HG03432 (cell line): ENCODE measurements at regions not wholly inside any gene's neighbourhood (a gene's known extent, or its start where the extent isn't known, plus 50 kb on each side); places are given as distances from the start of the nearest gene placed in this dataset.
"Not testable (repeated sequence)": the region's sequence is repeated elsewhere in the genome, so short reads cannot be mapped to it uniquely, and the experiment has no call there.

Experiments
- ATAC-seq: cut with Tn5 transposase; IDR thresholded peaks from one replicate; pipeline ENCODE4 v1.9.1; 2021; ENCODE audit warnings: mild to moderate bottlenecking, moderate library complexity; ENCODE audit not compliant: unreplicated experiment

DNA sequence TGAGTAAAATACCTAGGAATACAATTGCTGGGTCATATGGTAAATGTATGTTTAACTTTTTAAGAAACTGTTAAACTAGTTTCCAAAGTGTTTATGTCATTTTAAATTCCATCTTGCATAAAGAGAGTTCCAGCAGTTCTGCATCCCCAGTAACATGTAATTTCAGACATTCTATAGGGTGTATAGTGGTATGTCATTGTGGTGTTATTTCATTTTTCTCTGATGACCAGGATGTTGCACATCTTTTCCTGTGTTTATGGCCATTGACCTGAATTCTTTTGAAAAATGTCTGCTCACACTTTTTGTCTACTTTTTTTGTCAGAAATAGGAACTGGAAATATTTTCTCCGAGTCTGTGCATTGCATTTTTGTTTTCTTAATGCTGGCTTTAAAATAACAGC, 128.9 kb downstream of the TMEM200A start:
- no peak for ATAC-seq

DNA sequence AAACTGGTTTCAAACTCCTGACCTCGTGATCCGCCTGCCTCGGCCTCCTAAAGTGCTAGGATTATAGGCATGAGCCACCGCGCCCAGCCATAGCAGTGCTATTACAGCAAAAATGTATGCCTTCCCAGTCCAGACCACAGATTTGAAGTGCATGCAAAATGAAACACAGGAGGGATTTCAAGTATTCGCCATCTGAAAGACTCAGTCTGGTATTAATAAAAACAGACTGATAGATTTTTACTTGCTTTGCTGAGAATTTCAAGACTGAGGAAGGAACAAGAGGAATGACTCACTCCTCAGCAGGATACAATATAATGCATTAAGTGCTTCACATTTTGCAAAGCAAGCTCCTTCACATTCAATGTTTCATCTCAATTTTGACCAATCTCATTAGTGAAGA, 134.9 kb downstream of the TMEM200A start:
- ATAC-seq = no peak

DNA sequence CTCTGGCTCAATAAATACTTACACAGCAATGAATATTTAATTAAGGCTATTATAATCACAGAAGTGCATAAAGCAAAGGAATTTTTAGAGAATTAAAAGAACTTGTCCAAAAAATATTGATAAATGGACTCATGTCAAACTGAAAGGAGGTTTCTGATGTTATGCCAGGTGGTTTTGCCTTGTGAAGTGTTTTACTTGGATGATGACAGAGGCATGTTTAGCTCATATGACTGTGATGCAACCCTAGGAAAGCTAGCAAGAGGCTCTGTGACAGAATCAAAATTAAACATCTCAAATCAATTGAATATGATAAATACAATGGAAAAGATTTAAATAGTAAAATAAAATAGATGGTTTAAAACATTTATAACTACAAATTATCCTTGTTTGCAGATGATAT, 137.3 kb downstream of the TMEM200A start:
- no peak for ATAC-seq

DNA sequence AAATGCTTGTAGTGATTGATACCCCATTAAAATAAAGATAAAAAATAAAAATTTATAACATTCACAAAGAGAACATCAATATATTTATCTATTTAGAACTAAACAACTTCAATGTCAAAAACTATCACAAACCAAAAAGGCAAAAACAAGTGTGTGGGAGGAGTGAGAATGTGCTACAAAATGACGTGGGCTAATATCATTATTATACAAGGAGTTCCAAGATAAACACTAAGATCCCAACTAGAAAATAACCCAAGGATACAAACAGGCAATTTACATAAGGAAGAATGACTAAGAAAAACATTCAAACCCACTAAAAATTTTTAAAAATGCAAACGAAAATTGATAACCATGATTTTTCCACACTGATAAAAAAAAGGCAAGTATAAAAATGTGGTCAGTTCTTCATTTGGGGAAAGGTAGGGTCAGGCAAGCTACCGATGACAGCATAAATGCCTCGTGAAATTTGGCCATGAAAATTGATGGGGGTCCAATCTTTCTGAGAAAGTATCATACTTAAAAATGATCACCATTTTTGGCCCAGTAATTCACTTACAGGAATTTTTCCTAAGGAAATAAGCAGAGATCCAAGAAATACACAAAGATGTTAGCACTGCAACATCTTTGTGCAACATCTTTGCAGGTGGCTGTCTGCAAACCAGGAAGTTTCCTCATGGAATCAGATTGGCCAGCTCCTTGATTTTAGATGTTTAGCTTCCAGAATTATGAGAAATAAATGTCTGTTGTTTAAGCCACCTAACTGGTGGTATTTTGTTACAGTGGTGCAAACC, 140.2 kb downstream of the TMEM200A start:
- ATAC-seq = no peak

DNA sequence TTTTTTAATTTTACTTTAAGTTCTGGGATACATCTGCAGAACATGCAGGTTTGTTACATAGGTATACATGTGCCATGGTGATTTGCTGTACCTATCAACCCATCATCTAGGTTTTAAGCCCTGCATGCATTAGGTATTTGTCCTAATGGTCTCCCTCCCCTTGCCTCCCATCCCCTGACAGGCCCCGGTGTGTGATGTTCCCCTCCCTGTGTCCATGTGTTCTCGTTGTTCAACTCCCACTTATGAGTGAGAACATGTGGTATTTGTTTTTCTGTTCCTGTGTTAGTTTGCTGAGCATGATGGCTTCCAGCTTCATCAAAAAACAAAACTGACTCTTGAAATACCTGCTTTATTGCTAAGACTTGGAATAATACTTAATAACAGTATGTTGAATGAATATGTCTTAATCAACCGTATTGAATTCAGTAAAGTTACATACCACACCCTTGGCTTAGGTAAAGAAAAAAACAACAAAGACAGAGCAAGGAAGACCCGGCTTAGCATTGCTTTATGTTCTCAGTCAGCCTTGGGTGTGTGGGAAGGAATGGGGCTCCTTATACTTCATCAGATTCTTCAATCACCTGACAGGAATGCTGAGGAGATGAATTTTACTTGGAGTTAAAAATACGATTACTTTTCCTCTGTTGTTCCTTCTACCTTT, 141.3 kb downstream of the TMEM200A start:
- ATAC-seq = not testable (repeated sequence)

DNA sequence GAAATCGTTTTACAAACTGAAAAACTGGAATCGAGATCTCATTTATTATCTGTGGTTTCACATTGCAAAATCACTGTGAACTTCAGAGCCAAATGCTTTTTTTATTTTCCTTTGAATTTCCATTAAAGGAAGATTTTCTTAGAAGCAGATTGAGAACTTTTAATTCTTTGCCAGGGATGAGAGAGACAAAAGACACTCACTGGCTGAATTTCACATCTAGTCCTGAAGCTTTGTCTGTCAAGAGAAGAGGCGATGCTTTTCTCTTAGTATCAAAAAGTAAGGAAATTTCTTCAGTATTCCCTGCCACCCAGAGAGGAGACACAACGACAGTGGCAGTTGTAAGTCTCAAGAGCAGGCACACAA, 141.8 kb downstream of the TMEM200A start:
- no peak for ATAC-seq

DNA sequence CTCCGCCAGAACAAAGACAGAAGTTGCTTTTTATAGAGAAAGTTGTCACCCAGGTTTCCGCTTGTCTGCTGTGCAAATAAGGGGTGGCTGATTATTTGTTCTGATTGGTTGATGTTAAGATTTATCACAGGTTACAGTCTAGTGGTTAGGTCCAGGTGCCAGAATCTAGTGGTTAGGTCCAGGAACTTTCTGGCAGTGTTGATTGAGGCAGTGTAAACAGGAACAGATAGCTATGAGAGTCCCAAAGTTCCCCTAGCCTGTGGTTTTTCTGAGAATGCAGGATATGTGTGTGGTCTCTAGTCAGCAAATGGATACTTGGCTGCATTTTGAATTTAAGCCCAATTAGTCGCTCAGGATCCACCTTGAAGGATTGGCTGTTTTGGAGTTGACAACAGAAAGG, 148.0 kb downstream of the TMEM200A start:
- ATAC-seq = peak; percentile 65

DNA sequence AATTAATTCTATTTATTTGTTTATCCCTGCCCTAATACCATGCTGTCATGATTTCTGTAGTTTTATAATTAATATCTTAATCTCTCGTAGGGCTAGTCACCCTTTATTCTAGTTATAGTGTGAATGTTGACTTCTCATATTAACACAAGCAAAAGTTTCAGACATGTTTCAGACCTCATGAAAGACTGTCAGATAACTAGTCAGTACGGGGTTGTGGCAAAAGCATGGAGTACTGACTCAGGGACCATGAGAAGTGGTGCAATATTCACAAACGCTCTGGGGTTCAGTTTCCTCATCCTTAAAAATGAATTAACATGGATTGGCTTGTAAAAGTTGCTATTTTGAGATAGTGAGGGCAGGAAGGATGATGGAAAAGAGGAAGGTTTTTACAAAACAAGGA, 148.9 kb downstream of the TMEM200A start:
- ATAC-seq = no peak

DNA sequence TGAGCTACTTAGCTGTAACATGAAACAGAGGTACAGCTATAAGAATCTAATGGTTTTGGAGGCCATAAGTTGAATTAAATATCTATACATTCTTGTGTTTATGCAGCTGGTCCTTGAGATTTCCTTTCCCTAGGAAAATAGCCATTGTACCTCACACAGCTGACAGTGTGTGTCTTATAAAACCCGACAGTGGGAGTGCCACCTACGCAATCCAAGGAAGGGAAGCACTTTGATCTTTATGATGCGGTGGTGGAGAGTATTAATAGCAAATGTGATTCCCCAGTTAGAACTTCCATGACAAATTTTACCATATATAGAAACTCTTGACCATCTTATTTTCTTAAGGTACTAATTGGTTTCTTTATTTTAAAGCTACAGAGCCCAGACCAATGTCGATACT, 149.5 kb downstream of the TMEM200A start:
- ATAC-seq = no peak

DNA sequence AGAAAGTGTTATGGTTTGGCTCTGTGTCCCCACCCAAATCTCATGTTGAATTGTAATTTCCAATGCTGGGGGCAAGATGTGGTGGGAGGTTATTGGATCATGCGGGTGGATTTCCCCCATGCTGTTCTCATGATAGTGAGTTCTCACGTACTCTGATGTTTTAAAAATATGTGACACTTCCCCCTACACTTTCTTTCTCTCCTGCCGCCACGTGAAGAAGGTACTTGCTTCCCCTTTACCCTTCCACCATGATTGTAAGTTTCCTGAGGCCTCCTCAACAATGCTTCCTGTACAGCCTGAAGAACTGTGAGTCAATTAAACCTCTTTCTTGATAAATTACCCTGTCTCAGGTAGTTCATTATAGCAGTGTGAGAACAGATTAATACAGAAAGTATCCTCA, 150.8 kb downstream of the TMEM200A start:
- no peak for ATAC-seq

DNA sequence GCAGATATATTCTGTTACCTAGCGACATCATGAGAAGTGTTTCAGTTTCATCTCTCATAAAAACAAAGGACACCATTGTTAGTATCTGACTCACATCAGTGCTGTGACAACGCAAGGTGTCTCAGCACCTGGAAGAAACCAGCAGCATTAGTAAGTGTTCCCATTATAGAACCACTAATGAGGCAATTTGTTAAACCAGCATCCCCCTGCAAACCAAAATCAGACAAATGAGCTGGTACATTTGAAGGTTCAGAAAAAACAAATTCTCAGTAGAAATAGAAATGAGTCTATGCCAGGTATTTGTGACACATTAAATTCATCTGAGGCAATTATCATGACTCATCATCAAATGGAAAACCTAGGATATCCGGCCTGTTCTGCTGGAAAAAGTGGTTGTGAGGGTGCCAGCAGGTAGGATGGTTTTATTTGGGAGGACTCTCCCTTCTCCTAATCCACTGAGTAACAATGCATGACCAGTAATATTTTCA, 151.7 kb downstream of the TMEM200A start:
- peak; percentile 85 for ATAC-seq

DNA sequence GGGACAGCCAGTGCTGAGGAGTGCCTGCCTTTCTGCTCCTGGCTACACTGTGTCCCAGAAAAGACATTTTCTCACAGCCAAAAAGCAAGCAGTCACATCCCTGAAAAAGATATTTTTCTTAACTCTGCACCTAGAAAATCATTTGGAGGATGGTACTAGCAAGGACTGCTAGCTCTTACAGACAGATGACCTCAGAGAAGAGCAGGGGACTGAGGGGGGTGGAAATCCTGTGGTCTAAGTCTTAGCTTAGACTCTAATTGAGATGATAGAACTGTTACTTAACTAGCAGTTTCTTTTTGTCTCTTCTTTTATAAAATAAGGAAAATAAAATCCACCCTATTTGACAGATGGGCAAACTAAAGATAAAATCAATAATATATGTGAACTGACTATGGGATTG, 152.8 kb downstream of the TMEM200A start:
- ATAC-seq = no peak

DNA sequence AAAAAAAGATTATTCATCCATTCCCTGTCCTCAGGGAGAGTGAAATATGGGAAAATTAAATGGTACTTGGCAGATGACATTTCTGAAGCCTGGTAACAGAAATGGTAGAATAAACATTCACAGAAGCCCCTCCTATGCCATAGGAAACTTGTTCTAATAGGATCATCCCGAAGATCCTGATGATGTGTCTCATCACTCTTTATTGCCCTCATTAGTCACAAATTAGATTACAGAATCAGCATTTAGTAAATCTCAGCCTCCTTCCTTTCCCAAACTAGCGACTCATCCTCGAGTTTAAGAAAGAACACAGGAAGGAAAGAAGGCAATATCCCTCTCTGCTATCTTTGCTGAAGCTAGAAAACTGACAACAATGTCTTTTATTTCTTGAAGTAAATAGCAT, 154.4 kb downstream of the TMEM200A start:
- no peak for ATAC-seq

DNA sequence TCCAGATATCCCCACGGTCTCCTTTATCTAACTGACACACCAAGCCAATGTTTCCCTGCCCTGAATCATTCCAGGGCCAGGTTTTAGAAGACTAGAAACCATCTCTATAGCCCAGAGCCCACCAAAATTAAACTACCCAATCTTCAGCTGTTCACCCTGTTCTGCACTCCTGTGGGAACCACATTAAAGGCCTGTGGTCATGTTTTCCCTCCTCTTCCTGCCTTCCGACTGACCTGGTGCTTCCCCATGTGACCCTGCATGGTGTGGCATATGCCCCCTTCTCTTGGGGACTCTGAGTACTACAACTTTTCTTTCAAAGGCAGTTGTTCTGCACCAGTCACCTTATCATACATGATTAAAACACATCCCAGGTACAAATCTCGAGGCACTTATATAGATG, 155.0 kb downstream of the TMEM200A start:
- ATAC-seq = no peak

DNA sequence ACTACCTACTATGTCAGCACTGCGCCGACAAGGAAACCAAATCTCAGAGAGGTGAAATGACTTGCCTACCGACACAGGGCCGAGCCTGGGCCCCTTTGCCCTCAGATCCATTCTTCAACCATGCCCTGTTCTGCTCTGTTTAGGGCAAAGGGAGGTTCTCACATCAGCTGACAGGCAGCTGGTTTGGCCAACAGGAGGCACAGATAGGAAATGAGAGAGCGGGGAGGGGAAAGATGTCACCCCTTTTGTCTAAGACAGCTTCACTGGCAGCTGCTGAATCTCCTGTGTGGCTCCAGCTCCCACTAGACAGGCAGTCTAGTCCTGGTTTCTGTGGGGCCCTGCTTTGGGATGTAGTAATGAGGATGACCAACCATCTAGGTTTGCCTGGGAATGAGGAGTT, 158.7 kb downstream of the TMEM200A start:
- ATAC-seq = no peak

DNA sequence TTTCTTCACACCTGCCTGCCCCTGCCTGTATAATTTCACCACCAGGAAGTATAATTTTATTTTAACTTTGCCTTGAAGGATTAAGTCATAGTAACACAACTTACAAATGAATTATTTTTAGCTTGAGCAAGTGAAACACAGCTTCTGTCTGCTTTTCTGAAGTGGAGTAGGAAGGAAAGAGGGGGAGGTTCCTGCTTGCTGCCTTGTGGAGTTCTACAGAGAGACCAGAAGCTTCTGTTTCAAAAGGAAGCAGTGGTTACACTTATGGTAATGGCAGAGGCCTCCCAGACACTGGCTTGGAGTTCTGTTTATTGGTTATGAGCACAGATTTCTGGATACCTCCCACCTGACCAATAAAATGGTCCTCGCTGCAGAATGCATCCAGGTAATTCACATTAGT, 159.6 kb downstream of the TMEM200A start:
- peak; percentile 70 for ATAC-seq

DNA sequence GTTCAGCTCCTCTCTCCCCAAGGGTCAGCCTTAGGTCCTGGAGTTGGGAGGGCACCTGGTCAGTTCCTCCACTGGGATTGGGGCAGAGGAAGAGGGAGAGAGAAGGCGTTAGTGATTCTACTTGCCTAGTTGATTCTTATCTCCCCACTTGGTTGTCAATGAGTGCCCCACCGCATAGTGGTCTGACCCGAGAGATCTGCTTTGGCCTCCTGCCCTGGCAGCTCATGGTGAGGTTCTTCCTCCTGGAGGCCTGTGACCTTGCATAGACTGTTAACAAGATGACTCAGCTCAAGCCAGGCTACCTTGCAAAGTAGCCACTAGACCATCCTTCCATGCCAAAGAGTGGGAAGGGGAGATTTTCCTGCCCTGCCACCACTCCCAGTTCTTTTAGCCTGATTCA, 160.6 kb downstream of the TMEM200A start:
- ATAC-seq = no peak

DNA sequence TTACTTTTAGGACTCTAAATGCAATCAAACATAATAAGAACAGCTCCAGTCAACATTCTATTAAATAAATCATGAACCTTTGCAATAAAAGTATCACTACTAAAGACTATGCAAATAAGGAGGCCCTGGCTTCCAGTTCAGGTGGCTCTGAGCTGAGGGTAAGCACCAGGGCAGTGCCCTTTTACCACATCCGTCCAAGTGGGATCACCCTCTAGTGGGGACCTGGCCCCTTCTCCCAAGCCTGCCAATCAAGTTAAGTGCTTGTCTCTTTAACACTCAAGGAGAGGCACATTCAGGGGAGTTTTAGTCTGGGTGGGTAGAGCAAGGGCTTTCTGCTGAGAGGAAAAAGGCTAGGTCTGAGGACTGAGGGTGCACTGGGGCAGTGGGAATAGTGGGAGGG, 161.4 kb downstream of the TMEM200A start:
- ATAC-seq = no peak

DNA sequence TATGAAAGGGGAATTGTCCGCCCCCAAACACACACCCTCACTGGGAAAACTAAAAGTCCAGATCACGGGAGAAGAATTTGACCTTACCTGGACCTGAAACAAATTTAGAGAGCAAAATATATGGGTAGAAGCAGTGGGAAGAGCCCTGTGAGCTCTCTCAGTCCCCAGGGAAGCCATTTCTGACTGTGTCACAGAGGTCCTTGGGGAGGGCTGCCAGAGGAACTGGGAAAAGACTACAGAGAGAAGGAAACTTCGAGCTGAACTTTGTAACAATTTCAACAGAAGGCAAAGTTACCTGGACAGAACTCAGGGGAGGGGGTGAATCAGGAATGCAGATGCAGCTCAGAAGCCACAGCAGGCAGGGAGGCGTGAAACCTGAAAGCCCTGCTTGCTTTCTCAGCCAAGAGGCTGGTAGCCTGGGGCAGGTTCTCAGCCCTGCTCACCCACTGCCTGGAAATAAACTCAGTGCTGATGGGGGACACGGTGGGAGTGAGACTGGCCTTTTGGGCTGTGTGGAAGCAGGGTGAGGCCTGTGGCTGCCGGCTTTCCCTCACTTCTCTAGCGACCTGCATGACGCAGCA, 163.8 kb downstream of the TMEM200A start:
- ATAC-seq = no peak

DNA sequence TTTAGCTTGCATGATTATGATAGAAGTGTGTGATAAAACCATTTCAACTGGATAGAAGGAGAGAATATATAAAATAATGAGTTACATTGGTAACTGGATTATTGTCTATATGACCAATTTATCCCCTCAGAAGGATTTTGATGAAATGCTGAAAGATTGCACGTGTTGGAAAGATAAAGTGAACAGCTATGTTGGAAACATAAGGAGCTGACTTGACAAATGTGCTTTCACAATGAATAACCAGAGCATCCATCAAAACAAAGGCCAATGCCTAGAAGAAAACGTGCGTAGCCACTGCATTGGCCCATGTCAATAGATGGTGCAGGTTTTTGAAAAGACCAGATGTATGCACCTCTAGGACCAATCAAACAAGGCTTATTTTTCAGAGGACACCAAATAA, 168.8 kb downstream of the TMEM200A start:
- ATAC-seq = no peak

DNA sequence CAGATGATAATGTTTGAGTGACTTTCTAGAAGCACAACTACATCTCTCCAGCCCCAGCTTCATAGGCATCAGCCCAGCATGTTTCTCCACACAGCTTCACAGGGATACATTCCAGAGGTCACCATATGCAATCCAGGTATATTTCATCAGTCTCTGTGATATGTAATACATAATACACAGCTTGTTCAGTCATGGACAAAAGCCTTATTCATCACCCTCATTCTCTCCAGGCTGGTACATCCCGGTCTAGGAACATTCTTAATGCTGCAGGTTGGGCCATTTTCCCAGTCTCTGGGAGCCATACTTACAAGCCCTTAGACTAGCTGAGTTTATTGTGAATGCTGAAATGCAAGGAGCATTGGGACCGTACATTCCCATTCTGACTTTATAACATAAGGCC, 169.4 kb downstream of the TMEM200A start:
- ATAC-seq = no peak

DNA sequence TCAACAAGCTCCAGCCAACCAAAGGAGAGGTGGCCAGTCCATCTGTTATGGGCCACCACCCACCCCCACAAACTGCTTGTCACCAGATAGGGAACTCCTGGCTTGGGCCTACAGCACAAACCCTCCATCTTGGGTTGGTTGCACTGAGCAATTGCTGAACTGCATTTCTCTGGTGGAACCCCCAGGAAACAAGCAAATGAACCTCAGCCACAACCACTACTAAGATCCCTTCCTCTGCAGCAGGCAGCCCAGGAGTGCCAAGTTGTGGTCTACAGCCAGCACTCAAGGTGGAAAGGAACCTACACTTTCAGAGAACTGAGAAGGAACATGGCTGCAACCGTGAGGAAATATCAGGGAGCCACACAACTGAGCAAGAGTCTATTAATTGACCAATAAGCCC, 171.6 kb downstream of the TMEM200A start:
- no peak for ATAC-seq
